Epithelial cell of proximal tubule (primary cell): ENCODE measurements at regions not wholly inside any gene's neighbourhood (a gene's known extent, or its start where the extent isn't known, plus 50 kb on each side); places are given as distances from the start of the nearest gene placed in this dataset.
A peak's percentile ranks its signal among the peaks of the same experiment; 100 is the strongest.

Experiments
- DNase-seq: peaks from one replicate; pipeline ENCODE4 v3.0.0-alpha.2; 2011; ENCODE audit warnings: low read depth
- H3K4me3 ChIP-seq: 2 replicates; pipeline ENCODE4 v1.5.1; 2011; ENCODE audit warnings: low read depth, mild to moderate bottlenecking, low read length
- CTCF ChIP-seq: conservative IDR thresholded peaks from 2 replicates; pipeline ENCODE4 v1.5.1; 2012; ENCODE audit warnings: low read depth, mild to moderate bottlenecking, low read length

GRCh38 chr4:156710365-156711192, 261.0 kb downstream of the PDGFC start:
- no peak for TF ChIP-seq CTCF
- no peak overlapping the region for H3K4me3 ChIP-seq
- peak; percentile 35 for DNase-seq

DNA sequence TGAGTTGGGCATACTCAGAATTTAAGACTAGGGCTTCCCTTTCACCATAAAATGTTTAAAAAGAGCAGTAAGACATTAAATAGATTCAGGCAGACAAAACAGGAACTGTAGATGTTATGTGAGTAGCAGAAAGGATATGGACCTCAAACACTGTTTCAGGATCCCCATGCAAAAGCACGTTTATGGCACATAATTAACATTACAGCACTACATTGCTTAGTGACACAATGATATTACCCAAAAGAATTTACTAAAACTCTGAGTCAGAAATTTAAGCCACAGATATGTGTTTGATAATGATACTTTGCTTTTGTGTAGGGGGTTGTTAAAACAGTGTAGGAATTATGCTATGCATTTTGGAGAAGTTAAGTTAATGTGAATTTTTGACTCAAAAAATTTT, 266.3 kb downstream of the PDGFC start:
- TF ChIP-seq CTCF, result no peak
- no peak for DNase-seq
- no peak overlapping the region for H3K4me3 ChIP-seq

- no peak for TF ChIP-seq CTCF
- no peak for DNase-seq
- H3K4me3 ChIP-seq, result no peak overlapping the region
These were observed 276.4 kb downstream of the PDGFC start for GRCh38 chr4:156695163-156695562.

- no peak for DNase-seq
- no peak overlapping the region for H3K4me3 ChIP-seq
- no peak for TF ChIP-seq CTCF
These were observed 277.2 kb downstream of the PDGFC start for GRCh38 chr4:156694413-156694812.

- no peak for DNase-seq
- TF ChIP-seq CTCF, result no peak
- no peak overlapping the region for H3K4me3 ChIP-seq
These were observed 278.0 kb downstream of the PDGFC start for GRCh38 chr4:156693557-156693956.

GRCh38 chr4:156692016-156692415, 279.6 kb downstream of the PDGFC start:
- no peak for TF ChIP-seq CTCF
- H3K4me3 ChIP-seq, result no peak overlapping the region
- no peak for DNase-seq

DNA sequence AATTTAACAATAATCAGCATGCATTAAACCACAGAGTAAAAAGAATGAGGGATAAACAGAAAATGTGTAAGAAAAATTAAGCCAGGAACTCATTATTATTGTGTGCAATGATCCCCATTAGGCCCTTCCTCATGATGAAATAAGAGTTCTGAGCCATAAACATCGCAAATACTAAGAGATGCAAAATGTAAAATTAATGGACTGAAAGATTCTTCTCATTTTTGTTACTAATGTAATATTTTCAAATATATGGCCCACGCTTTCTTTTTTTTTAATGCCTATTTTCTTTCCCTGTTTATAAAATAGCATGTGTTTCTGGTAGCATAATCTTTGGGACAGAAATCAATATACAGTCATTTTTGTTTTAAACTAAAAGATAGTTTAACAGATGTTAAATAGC, 281.0 kb downstream of the PDGFC start:
- DNase-seq, result no peak
- no peak overlapping the region for H3K4me3 ChIP-seq
- TF ChIP-seq CTCF, result no peak
